HepG2 (cell line): ENCODE measurements at regions not wholly inside any gene's neighbourhood (a gene's known extent, or its start where the extent isn't known, plus 50 kb on each side); places are given as distances from the start of the nearest gene placed in this dataset.

Experiments used
- ATAC-seq: fragments of 200-7000 bp; cut with Tn5 transposase; 3 replicates; pipeline ENCODE4 v1.9.1; 2020; ENCODE audit warnings: mild to moderate bottlenecking, moderate library complexity
- BruUV-seq: library from RNA; stranded (reverse); fragments of 400-500 nt; replicated peaks from 2 replicates; lab custom pipeline; 2021; lab: Mats Ljungman, UMichigan
- CTCF ChIA-PET: fragments of 300-600 bp; formaldehyde crosslinking; extraction: SDS; loops from one replicate; lab custom pipeline; 2021; ENCODE audit warnings: low total read pairs, inconsistent platforms, low intra/inter-chr PET ratio; lab: Yijun Ruan, JAX
- POLR2A ChIA-PET: fragments of 350-600 bp; sonication (Branson Sonifier 250); formaldehyde crosslinking; loops from one replicate; lab custom pipeline; 2020; ENCODE audit warnings: antibody characterized with exemption, inconsistent platforms; lab: Yijun Ruan, JAX
- DNase-seq: peaks from one replicate; pipeline ENCODE4 v3.0.0-alpha.2; 2015; ENCODE audit warnings: low spot score
- FAIRE-seq: peaks from 3 replicates; lab custom pipeline; 2011; peaks lifted over from hg19 to GRCh38; lab: Jason Lieb, UNC
- H2AFZ ChIP-seq: one replicate; pipeline ENCODE4 v1.6.1; 2011; ENCODE audit warnings: low read length, inconsistent platforms
- H3K27ac ChIP-seq: fragments of 300-600 bp; 3 replicates; pipeline ENCODE4 v1.8.0; 2011; ENCODE audit warnings: mixed run types, mild to moderate bottlenecking, mixed read lengths, low read length, inconsistent platforms; ENCODE audit not compliant: insufficient read depth; ENCODE audit errors: extremely low read length
- H3K27me3 ChIP-seq, 2 experiments: fragments of 200-600 bp in 1 of 2; 2 replicates in 1 of 2; 3 replicates in 1 of 2; pipeline versions ENCODE4 v1.6.0 to v1.8.0; 2011; ENCODE audit warnings: low read length in 2 of 2, mild to moderate bottlenecking in 2 of 2, moderate library complexity in 2 of 2, inconsistent platforms in 1 of 2; ENCODE audit not compliant: insufficient read depth in 2 of 2, control insufficient read depth in 1 of 2
- H3K36me3 ChIP-seq, 2 experiments: fragments of 200-600 bp in 1 of 2; replicated peaks in 1 of 2; 2 replicates in 1 of 2; 3 replicates in 1 of 2; pipeline versions ENCODE4 v1.5.1 to v1.8.0; 2011; ENCODE audit warnings: low read length in 2 of 2, inconsistent platforms in 1 of 2; ENCODE audit not compliant: insufficient read depth in 2 of 2, control insufficient read depth in 1 of 2
- H3K4me1 ChIP-seq: 2 replicates; pipeline ENCODE4 v1.5.1; 2012; ENCODE audit warnings: low read length, inconsistent platforms; ENCODE audit not compliant: insufficient read depth
- H3K4me2 ChIP-seq: 2 replicates; pipeline ENCODE4 v1.6.0; 2011; ENCODE audit warnings: low read depth, low read length, inconsistent platforms
- H3K4me3 ChIP-seq, 3 experiments: fragments of 200-600 bp in 1 of 3; sonication (generic), shearing (Covaris generic) in 1 of 3; replicated peaks in 1 of 3; 2 replicates each; pipeline ENCODE4 v1.5.1; 2011 to 2016; ENCODE audit warnings: low read length in 3 of 3, inconsistent platforms in 2 of 3, low read depth in 2 of 3, mild to moderate bottlenecking in 2 of 3, control low read depth in 1 of 3, mixed read lengths in 1 of 3; ENCODE audit not compliant: insufficient read depth in 1 of 3
- H3K79me2 ChIP-seq: one replicate; pipeline ENCODE4 v1.6.1; 2011; ENCODE audit warnings: low read length, inconsistent platforms; ENCODE audit not compliant: insufficient read depth
- H3K9ac ChIP-seq: 2 replicates; pipeline ENCODE4 v1.6.0; 2011; ENCODE audit warnings: mild to moderate bottlenecking, low read depth, low read length, inconsistent platforms; ENCODE audit not compliant: insufficient read depth
- H3K9me3 ChIP-seq: 2 replicates; pipeline ENCODE4 v1.5.1; 2012; ENCODE audit warnings: mild to moderate bottlenecking, low read length
- H4K20me1 ChIP-seq: 2 replicates; pipeline ENCODE4 v1.6.0; 2011; ENCODE audit warnings: inconsistent platforms, mild to moderate bottlenecking, low read length, moderate library complexity; ENCODE audit not compliant: insufficient read depth
- DMAP1 ChIP-seq: IDR thresholded peaks from 2 replicates; pipeline ENCODE4 v1.6.1; 2016
- FOSL2 ChIP-seq: sonication (generic); formaldehyde crosslinking; IDR thresholded peaks from 2 replicates; pipeline ENCODE4 v1.4.0; 2020; ENCODE audit warnings: missing genetic modification reagents
- NFE2L1 ChIP-seq: sonication (generic); formaldehyde crosslinking; IDR thresholded peaks from 2 replicates; pipeline ENCODE4 v1.4.0; 2020; ENCODE audit warnings: missing genetic modification reagents, mild to moderate bottlenecking, borderline replicate concordance
- ZNF432 ChIP-seq: sonication (generic); formaldehyde crosslinking; IDR thresholded peaks from 2 replicates; pipeline ENCODE4 v1.5.0; 2020; ENCODE audit warnings: missing genetic modification reagents, mild to moderate bottlenecking, borderline replicate concordance
- ZNF619 ChIP-seq: sonication (generic); formaldehyde crosslinking; IDR thresholded peaks from 2 replicates; pipeline ENCODE4 v1.4.0; 2020; ENCODE audit warnings: mild to moderate bottlenecking, missing genetic modification reagents
- ZNF644 ChIP-seq: IDR thresholded peaks from 2 replicates; pipeline ENCODE4 v1.6.1; 2016; ENCODE audit warnings: low read depth
- WGBS: methylation state at CpG from one replicate; pipeline ENCODE4 v1.1.6; 2017; ENCODE audit warnings: low lambda C conversion rate; 5-methylcytosine and 5-hydroxymethylcytosine counted together
- in situ Hi-C: cut with HindIII; loops from 2 replicates; pipeline ENCODE4 v1.10.0; 2017; ENCODE audit warnings: low pct_unique_long_range_greater_than_20kb; ENCODE audit not compliant: extremely low pct_ligation_motif_present
- intact Hi-C: fragments of 100-400 bp; cut with micrococcal nuclease; formaldehyde crosslinking; loops from one replicate; pipeline ENCODE4 v1.10.0; 2022; ENCODE audit not compliant: unreplicated experiment
- TF ChIP-seq, protein P1 (sequence below): sonication (generic); formaldehyde crosslinking; IDR thresholded peaks from 2 replicates; pipeline ENCODE4 v1.4.0; 2020; ENCODE audit warnings: missing genetic modification reagents, borderline replicate concordance
- TF ChIP-seq, protein P2 (sequence below): sonication (generic); formaldehyde crosslinking; IDR thresholded peaks from 2 replicates; pipeline ENCODE4 v1.5.0; 2020; ENCODE audit warnings: mild to moderate bottlenecking, missing genetic modification reagents

DNA sequence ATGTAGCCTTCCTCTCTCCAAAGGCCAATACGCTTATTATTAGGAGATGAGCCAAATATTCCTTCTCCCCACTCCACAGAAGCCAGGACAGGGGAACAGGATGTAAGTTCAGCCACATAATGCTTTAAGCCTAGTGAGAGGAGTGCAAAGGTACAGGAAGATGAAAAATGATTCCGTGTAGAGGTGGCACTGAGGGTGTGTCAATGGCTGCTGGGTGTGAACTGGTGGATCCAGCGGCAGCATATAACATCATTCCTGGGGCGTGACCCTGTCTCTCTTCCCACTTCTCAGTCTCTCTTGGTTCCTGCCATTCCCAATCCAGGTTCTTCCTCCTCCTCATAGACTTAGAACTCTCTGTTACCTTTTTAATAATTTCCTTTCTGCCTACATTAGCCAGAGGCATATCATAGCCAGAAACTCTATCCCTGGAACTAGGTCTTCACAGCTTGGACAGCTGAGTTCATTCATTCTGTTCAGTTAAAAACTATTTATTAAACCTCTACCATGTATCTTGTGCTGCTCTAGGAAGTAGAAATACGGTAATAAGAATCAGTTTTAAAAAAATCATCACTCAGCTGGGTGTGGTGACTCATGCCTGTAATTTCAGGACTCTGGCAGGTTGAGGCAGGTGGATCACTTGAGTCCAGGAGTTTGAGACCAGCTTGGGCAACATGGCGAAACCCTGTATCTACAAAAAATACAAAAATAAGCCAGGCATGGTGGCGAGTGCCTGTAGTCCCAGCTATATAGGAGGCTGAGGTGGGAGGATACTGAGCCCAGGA is 58.0 kb upstream of the FAM20A start:
- CTCF ChIA-PET = no interaction called here
- ATAC-seq (no peak), FAIRE-seq (no peak)

DNA sequence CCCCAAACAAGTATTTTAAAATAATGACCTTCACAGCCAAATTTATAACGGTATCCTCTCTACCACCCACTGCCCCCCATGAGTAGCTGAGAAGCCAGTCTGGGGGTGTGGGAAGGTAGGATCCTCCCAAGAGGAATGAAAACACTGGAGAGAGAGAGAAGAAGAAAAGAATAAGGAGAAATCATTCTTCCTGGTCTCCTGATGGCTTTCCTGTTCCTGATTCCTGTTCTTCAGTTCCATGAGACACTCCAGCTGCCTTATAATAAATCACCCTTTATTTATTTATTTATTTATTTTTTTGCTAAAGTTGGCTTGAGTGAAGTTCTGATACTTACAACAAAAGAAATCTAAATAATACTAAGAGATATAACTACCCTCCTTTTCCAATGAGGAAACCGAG is 56.4 kb upstream of the FAM20A start:
- no peaks in the 10 kb centered on the region for H3K9me3 ChIP-seq
- 0% methylated on average over 2 of the region's 2 CpGs for WGBS
- H3K27ac ChIP-seq = no peak overlapping the region
- no peak overlapping the region for H2AFZ ChIP-seq
- CTCF ChIA-PET = interaction anchor here (0.6 kb wide), 1 partner anchor 1631 kb away, joined by 3 read pairs; no protein-coding TSS in a partner anchor
- H3K4me2 ChIP-seq = no peak overlapping the region
- in situ Hi-C loops = no loop called here
- H3K4me3 ChIP-seq = no peak overlapping the region
- ATAC-seq = no peak
- no peak for DNase-seq
- BruUV-seq = no TSS peak
- no peaks in the 10 kb centered on the region for H3K79me2 ChIP-seq
- 0 out of 5 replicates have a peak, but pooled peaks cover 0 to 4% of the 10 kb centered on the region in 2 experiments for H3K27me3 ChIP-seq
- H3K9ac ChIP-seq = no peak overlapping the region
- TF ChIP-seq, protein P1, sequence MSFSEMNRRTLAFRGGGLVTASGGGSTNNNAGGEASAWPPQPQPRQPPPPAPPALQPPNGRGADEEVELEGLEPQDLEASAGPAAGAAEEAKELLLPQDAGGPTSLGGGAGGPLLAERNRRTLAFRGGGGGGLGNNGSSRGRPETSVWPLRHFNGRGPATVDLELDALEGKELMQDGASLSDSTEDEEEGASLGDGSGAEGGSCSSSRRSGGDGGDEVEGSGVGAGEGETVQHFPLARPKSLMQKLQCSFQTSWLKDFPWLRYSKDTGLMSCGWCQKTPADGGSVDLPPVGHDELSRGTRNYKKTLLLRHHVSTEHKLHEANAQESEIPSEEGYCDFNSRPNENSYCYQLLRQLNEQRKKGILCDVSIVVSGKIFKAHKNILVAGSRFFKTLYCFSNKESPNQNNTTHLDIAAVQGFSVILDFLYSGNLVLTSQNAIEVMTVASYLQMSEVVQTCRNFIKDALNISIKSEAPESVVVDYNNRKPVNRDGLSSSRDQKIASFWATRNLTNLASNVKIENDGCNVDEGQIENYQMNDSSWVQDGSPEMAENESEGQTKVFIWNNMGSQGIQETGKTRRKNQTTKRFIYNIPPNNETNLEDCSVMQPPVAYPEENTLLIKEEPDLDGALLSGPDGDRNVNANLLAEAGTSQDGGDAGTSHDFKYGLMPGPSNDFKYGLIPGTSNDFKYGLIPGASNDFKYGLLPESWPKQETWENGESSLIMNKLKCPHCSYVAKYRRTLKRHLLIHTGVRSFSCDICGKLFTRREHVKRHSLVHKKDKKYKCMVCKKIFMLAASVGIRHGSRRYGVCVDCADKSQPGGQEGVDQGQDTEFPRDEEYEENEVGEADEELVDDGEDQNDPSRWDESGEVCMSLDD = no peak
- TF ChIP-seq ZNF619 (CRISPR knock-in tag) = no peak
- TF ChIP-seq, all 625 proteins: peak for 0
- POLR2A ChIA-PET = no interaction called here
- intact Hi-C loops = no loop called here
- Histone ChIP-seq H4K20me1 (no peaks in the 10 kb centered on the region), H3K36me3 (no peaks in the 10 kb centered on the region), H3K4me1 (peaks cover 8% of the 10 kb centered on the region)
- no peak for FAIRE-seq

More for the DNA sequence above, 58.0 kb upstream of the FAM20A start:
- Histone ChIP-seq H3K9me3 (no peaks in the 10 kb centered on the region), H3K4me2 (no peak overlapping the region), H4K20me1 (no peaks in the 10 kb centered on the region), H3K27me3 (0 out of 5 replicates have a peak, but pooled peaks cover 0 to 4% of the 10 kb centered on the region in 2 experiments), H3K4me3 (no peak overlapping the region), H3K79me2 (no peaks in the 10 kb centered on the region), H2AFZ (no peak overlapping the region)
- BruUV-seq = no TSS peak
- intact Hi-C loops (no loop called here), in situ Hi-C loops (no loop called here)
- POLR2A ChIA-PET = no interaction called here
- 20% methylated on average over 7 of the region's 7 CpGs for WGBS
- TF ChIP-seq FOSL2 (CRISPR knock-in tag) = 0 out of 2 replicates have a peak, but pooled peaks have one; percentile 7
- TF ChIP-seq ZNF432 = no peak
- TF ChIP-seq DMAP1 (CRISPR knock-in tag) = no peak
- no peak for TF ChIP-seq NFE2L1 (CRISPR knock-in tag)
- no peak for TF ChIP-seq ZNF644
- TF ChIP-seq, protein P2, sequence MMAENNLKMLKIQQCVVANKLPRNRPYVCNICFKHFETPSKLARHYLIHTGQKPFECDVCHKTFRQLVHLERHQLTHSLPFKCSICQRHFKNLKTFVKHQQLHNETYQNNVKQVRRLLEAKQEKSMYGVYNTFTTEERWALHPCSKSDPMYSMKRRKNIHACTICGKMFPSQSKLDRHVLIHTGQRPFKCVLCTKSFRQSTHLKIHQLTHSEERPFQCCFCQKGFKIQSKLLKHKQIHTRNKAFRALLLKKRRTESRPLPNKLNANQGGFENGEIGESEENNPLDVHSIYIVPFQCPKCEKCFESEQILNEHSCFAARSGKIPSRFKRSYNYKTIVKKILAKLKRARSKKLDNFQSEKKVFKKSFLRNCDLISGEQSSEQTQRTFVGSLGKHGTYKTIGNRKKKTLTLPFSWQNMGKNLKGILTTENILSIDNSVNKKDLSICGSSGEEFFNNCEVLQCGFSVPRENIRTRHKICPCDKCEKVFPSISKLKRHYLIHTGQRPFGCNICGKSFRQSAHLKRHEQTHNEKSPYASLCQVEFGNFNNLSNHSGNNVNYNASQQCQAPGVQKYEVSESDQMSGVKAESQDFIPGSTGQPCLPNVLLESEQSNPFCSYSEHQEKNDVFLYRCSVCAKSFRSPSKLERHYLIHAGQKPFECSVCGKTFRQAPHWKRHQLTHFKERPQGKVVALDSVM = 0 out of 2 replicates have a peak, but pooled peaks have one; percentile 11
- TF ChIP-seq, all 625 proteins: peak for 2
- Histone ChIP-seq H3K9ac (no peak overlapping the region), H3K27ac (no peak overlapping the region), H3K4me1 (peaks cover 10% of the 10 kb centered on the region), H3K36me3 (no peaks in the 10 kb centered on the region)
- DNase-seq = no peak
